Astrocyte (in vitro differentiated cells and primary cell): ENCODE measurements at regions not wholly inside any gene's neighbourhood (a gene's known extent, or its start where the extent isn't known, plus 50 kb on each side); places are given as distances from the start of the nearest gene placed in this dataset.

Experiments used
- DNase-seq: peaks from one replicate; pipeline ENCODE4 v3.0.0-alpha.2; 2010; ENCODE audit warnings: low read depth
- FAIRE-seq: peaks from 2 replicates; lab custom pipeline; 2011; peaks lifted over from hg19 to GRCh38; lab: Jason Lieb, UNC
- H2AFZ ChIP-seq: 2 replicates; pipeline ENCODE4 v1.6.0; 2012; ENCODE audit warnings: low read depth, low read length, inconsistent platforms
- H3K27ac ChIP-seq: 2 replicates; pipeline ENCODE4 v1.5.1; 2011; ENCODE audit warnings: low read depth, low read length, inconsistent platforms
- H3K27me3 ChIP-seq: 2 replicates; pipeline ENCODE4 v1.6.0; 2011; ENCODE audit warnings: low read length, inconsistent platforms; ENCODE audit not compliant: insufficient read depth
- H3K36me3 ChIP-seq: 2 replicates; pipeline ENCODE4 v1.5.1; 2011; ENCODE audit warnings: low read length, inconsistent platforms; ENCODE audit not compliant: insufficient read depth
- H3K4me1 ChIP-seq: 2 replicates; pipeline ENCODE4 v1.5.1; 2011; ENCODE audit warnings: low read length, inconsistent platforms; ENCODE audit not compliant: insufficient read depth
- H3K4me2 ChIP-seq: 2 replicates; pipeline ENCODE4 v1.6.0; 2012; ENCODE audit warnings: low read length, inconsistent platforms
- H3K4me3 ChIP-seq: 2 replicates; pipeline ENCODE4 v1.5.1; 2011; ENCODE audit warnings: low read depth, mild to moderate bottlenecking, low read length, inconsistent platforms; ENCODE audit not compliant: insufficient read depth
- H3K79me2 ChIP-seq: 2 replicates; pipeline ENCODE4 v1.6.0; 2012; ENCODE audit warnings: mild to moderate bottlenecking, low read length, inconsistent platforms; ENCODE audit not compliant: insufficient read depth
- H3K9ac ChIP-seq: 2 replicates; pipeline ENCODE4 v1.6.0; 2012; ENCODE audit warnings: mild to moderate bottlenecking, low read length, inconsistent platforms
- H3K9me3 ChIP-seq: 2 replicates; pipeline ENCODE4 v1.5.1; 2012; ENCODE audit warnings: low read depth, mild to moderate bottlenecking, low read length, inconsistent platforms; ENCODE audit not compliant: insufficient read depth
- H4K20me1 ChIP-seq: 2 replicates; pipeline ENCODE4 v1.6.0; 2012; ENCODE audit warnings: low read length, inconsistent platforms; ENCODE audit not compliant: insufficient read depth
- H3K27ac Mint-ChIP-seq: one replicate; pipeline ENCODE4 v1.8.0; 2021; ENCODE audit warnings: mild to moderate bottlenecking, mixed read lengths; ENCODE audit not compliant: unreplicated experiment
- H3K27me3 Mint-ChIP-seq: one replicate; pipeline ENCODE4 v1.8.0; 2021; ENCODE audit warnings: low read depth, mixed read lengths; ENCODE audit not compliant: unreplicated experiment
- H3K36me3 Mint-ChIP-seq: one replicate; pipeline ENCODE4 v1.8.0; 2021; ENCODE audit warnings: low read depth, mixed read lengths; ENCODE audit not compliant: unreplicated experiment
- H3K4me1 Mint-ChIP-seq: one replicate; pipeline ENCODE4 v1.8.0; 2021; ENCODE audit warnings: low read depth, mixed read lengths; ENCODE audit not compliant: unreplicated experiment
- H3K4me3 Mint-ChIP-seq: one replicate; pipeline ENCODE4 v1.8.0; 2021; ENCODE audit warnings: mild to moderate bottlenecking, moderate library complexity, mixed read lengths; ENCODE audit not compliant: unreplicated experiment
- H3K9me3 Mint-ChIP-seq: one replicate; pipeline ENCODE4 v1.8.0; 2021; ENCODE audit warnings: mild to moderate bottlenecking, mixed read lengths; ENCODE audit not compliant: unreplicated experiment
- EZH2 ChIP-seq: IDR thresholded peaks from 2 replicates; pipeline ENCODE4 v1.6.1; 2012; ENCODE audit warnings: mild to moderate bottlenecking, low read length, inconsistent platforms; ENCODE audit not compliant: insufficient read depth
- TF ChIP-seq, protein P1 (sequence below): IDR thresholded peaks from 2 replicates; pipeline ENCODE4 v1.5.1; 2011; ENCODE audit warnings: low read depth, mild to moderate bottlenecking, inconsistent platforms, low read length, moderate library complexity; ENCODE audit not compliant: insufficient read depth

DNA sequence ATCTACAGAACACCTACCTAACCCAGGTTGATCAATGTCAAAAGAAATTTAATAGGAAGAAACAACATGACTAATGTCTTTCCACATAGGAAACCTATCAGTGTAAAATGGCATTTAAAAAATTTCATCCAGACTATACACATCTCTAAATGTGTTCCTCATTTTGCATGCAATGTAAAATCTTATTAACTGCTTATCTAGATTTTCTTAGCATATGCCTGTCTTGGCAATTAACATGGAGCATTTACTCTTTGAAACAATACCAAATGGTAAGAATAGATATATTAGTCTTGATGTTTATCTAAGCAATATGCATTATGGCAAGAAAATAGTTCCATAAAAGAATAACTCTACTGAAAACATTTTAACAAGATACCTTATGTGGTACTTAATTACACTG, 199.8 kb downstream of the TRAM1L1 start:
- no peak for DNase-seq
- Mint-ChIP-seq H3K4me1 (no peaks in the 10 kb centered on the region), H3K27me3 (no peaks in the 10 kb centered on the region), H3K9me3 (no peaks in the 10 kb centered on the region), H3K36me3 (no peaks in the 10 kb centered on the region), H3K4me3 (no peak overlapping the region), H3K27ac (no peak overlapping the region)
- Histone ChIP-seq H3K4me2 (no peak overlapping the region), H3K27me3 (no peaks in the 10 kb centered on the region), H4K20me1 (no peaks in the 10 kb centered on the region), H3K36me3 (no peaks in the 10 kb centered on the region), H3K9ac (no peak overlapping the region), H3K79me2 (no peaks in the 10 kb centered on the region), H3K9me3 (no peaks in the 10 kb centered on the region), H3K4me3 (no peak overlapping the region), H2AFZ (no peak overlapping the region), H3K4me1 (no peaks in the 10 kb centered on the region), H3K27ac (no peak overlapping the region)
- TF ChIP-seq EZH2: no peak
- TF ChIP-seq, protein P1, sequence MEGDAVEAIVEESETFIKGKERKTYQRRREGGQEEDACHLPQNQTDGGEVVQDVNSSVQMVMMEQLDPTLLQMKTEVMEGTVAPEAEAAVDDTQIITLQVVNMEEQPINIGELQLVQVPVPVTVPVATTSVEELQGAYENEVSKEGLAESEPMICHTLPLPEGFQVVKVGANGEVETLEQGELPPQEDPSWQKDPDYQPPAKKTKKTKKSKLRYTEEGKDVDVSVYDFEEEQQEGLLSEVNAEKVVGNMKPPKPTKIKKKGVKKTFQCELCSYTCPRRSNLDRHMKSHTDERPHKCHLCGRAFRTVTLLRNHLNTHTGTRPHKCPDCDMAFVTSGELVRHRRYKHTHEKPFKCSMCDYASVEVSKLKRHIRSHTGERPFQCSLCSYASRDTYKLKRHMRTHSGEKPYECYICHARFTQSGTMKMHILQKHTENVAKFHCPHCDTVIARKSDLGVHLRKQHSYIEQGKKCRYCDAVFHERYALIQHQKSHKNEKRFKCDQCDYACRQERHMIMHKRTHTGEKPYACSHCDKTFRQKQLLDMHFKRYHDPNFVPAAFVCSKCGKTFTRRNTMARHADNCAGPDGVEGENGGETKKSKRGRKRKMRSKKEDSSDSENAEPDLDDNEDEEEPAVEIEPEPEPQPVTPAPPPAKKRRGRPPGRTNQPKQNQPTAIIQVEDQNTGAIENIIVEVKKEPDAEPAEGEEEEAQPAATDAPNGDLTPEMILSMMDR: no peak
- FAIRE-seq: no peak

DNA sequence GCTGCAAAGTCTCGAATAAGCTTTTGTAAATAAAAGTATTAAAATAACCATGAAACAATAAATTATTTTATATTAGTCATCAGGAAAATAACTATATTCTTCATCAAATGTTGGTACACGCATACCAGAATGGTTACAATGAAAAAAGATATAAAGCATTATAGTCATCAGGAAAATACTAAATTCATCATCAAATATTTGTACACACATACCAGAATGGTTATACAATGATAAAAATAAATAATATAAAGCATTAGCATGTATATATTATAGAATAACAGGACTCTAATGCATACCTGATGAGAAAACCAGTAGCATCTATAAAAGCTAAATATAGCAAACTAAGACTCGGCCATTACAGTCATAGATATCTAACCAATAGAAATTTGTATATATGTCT, 202.9 kb downstream of the TRAM1L1 start:
- Histone ChIP-seq H3K9me3 (no peaks in the 10 kb centered on the region), H3K27ac (no peak overlapping the region), H3K27me3 (no peaks in the 10 kb centered on the region), H4K20me1 (no peaks in the 10 kb centered on the region), H3K4me1 (no peaks in the 10 kb centered on the region), H3K36me3 (no peaks in the 10 kb centered on the region), H2AFZ (no peak overlapping the region), H3K4me3 (no peak overlapping the region), H3K79me2 (no peaks in the 10 kb centered on the region), H3K9ac (no peak overlapping the region), H3K4me2 (no peak overlapping the region)
- Mint-ChIP-seq H3K36me3 (no peaks in the 10 kb centered on the region), H3K4me1 (no peaks in the 10 kb centered on the region), H3K27ac (no peak overlapping the region), H3K9me3 (no peaks in the 10 kb centered on the region), H3K27me3 (no peaks in the 10 kb centered on the region), H3K4me3 (no peak overlapping the region)
- DNase-seq: no peak
- FAIRE-seq: no peak
- no peak for TF ChIP-seq EZH2
- TF ChIP-seq, protein P1: no peak

DNA sequence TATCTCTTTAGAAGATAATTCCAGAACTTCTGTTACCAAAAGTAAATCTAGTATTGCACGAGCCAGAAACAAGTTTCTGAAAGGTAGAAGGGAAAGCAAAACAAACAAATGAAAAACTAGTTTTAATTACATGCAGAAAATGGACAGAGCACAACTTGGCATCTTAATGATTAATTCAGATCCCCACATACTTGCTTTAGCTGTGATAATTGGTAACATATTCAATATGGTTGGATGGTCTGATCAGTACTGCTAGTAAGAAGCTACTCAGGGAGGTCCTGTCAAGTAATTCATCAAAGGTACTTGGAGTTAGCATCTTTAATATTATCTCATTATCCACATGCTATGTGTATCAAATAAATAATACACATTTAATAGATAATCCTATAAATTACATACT, 204.3 kb downstream of the TRAM1L1 start:
- Histone ChIP-seq H3K9ac (no peak overlapping the region), H3K36me3 (no peaks in the 10 kb centered on the region), H3K9me3 (no peaks in the 10 kb centered on the region), H3K79me2 (no peaks in the 10 kb centered on the region), H3K4me1 (no peaks in the 10 kb centered on the region), H2AFZ (no peak overlapping the region), H4K20me1 (no peaks in the 10 kb centered on the region), H3K4me3 (no peak overlapping the region), H3K27ac (no peak overlapping the region), H3K4me2 (no peak overlapping the region), H3K27me3 (no peaks in the 10 kb centered on the region)
- Mint-ChIP-seq H3K4me1 (no peaks in the 10 kb centered on the region), H3K27ac (no peak overlapping the region), H3K27me3 (no peaks in the 10 kb centered on the region), H3K9me3 (no peaks in the 10 kb centered on the region), H3K36me3 (no peaks in the 10 kb centered on the region), H3K4me3 (no peak overlapping the region)
- no peak for TF ChIP-seq EZH2
- TF ChIP-seq, protein P1: no peak
- DNase-seq (no peak), FAIRE-seq (no peak)
